DLD1 (cell line): ENCODE measurements at regions not wholly inside any gene's neighbourhood (a gene's known extent, or its start where the extent isn't known, plus 50 kb on each side); places are given as distances from the start of the nearest gene placed in this dataset.
"Not testable (repeated sequence)": the region's sequence is repeated elsewhere in the genome, so short reads cannot be mapped to it uniquely, and the experiment has no call there.

Source experiments
- in situ Hi-C: cut with HindIII; loops from 2 replicates; pipeline ENCODE4 v1.10.0; 2017; ENCODE audit warnings: low sequenced_read_pairs

GRCh38 chr14:22118899-22119477, 445.4 kb upstream of the OR4E1 start:
- in situ Hi-C loops: no loop called here

- in situ Hi-C loops: no loop called here
These were observed 439.8 kb upstream of the OR4E1 start for GRCh38 chr14:22113401-22113800.

- in situ Hi-C loops: no loop called here
These were observed 438.4 kb upstream of the OR4E1 start for GRCh38 chr14:22112004-22112403.

GRCh38 chr14:22107753-22108152, 434.1 kb upstream of the OR4E1 start:
- in situ Hi-C loops: no loop called here

- in situ Hi-C loops: no loop called here
These were observed 433.4 kb upstream of the OR4E1 start for GRCh38 chr14:22106700-22107697.

GRCh38 chr14:22105624-22106006, 432.0 kb upstream of the OR4E1 start:
- in situ Hi-C loops: no loop called here

GRCh38 chr14:22105006-22105623, 431.5 kb upstream of the OR4E1 start:
- in situ Hi-C loops: no loop called here

- in situ Hi-C loops: not testable (repeated sequence)
These were observed 427.1 kb upstream of the OR4E1 start for GRCh38 chr14:22100764-22101120.

- in situ Hi-C loops: no loop called here
These were observed 426.5 kb upstream of the OR4E1 start for GRCh38 chr14:22099942-22100763.

- in situ Hi-C loops: no loop called here
These were observed 424.8 kb upstream of the OR4E1 start for GRCh38 chr14:22098435-22098834.

GRCh38 chr14:22097586-22098292, 424.1 kb upstream of the OR4E1 start:
- in situ Hi-C loops: no loop called here

- in situ Hi-C loops: no loop called here
These were observed 423.5 kb upstream of the OR4E1 start for GRCh38 chr14:22097072-22097471.

- in situ Hi-C loops: no loop called here
These were observed 422.9 kb upstream of the OR4E1 start for GRCh38 chr14:22096514-22096895.

GRCh38 chr14:22095860-22096513, 422.4 kb upstream of the OR4E1 start:
- in situ Hi-C loops: no loop called here

- in situ Hi-C loops: no loop called here
These were observed 416.3 kb upstream of the OR4E1 start for GRCh38 chr14:22089940-22090339.

- in situ Hi-C loops: no loop called here
These were observed 415.2 kb upstream of the OR4E1 start for GRCh38 chr14:22088614-22089342.

- in situ Hi-C loops: no loop called here
These were observed 412.5 kb upstream of the OR4E1 start for GRCh38 chr14:22086131-22086530.

- in situ Hi-C loops: no loop called here
These were observed 411.0 kb upstream of the OR4E1 start for GRCh38 chr14:22084393-22085281.
